IMR-90 (cell line): ENCODE measurements at regions not wholly inside any gene's neighbourhood (a gene's known extent, or its start where the extent isn't known, plus 50 kb on each side); places are given as distances from the start of the nearest gene placed in this dataset.

ENCODE experiments used
- ATAC-seq: fragments of 200-7000 bp; cut with Tn5 transposase; 2 replicates; pipeline ENCODE4 v1.9.1; 2020; ENCODE audit warnings: low read depth, mild to moderate bottlenecking, moderate library complexity
- BruUV-seq: library from RNA; stranded (reverse); fragments of 400-500 nt; replicated peaks from 2 replicates; lab custom pipeline; 2021; lab: Mats Ljungman, UMichigan
- CTCF ChIA-PET: fragments of 300-600 bp; formaldehyde crosslinking; extraction: SDS; loops from one replicate; lab custom pipeline; 2021; ENCODE audit warnings: antibody characterized with exemption; lab: Yijun Ruan, JAX
- POLR2A ChIA-PET: fragments of 300-600 bp; sonication (Branson Sonifier 250); formaldehyde crosslinking; loops from one replicate; lab custom pipeline; 2022; ENCODE audit warnings: antibody characterized with exemption; ENCODE audit not compliant: unreplicated experiment; lab: Charles Lee
- DNase-seq: peaks from one replicate; pipeline ENCODE4 v3.0.0; 2013
- H2AFZ ChIP-seq: replicated peaks from 2 replicates; pipeline ENCODE3; 2013; ENCODE audit warnings: low read length, mild to moderate bottlenecking; ENCODE audit not compliant: poor library complexity
- H2AK5ac ChIP-seq: 2 replicates; pipeline ENCODE4 v1.6.1; 2013; ENCODE audit warnings: low read depth, low read length, inconsistent platforms
- H2AK9ac ChIP-seq: replicated peaks from 2 replicates; pipeline ENCODE3; 2013; ENCODE audit warnings: mild to moderate bottlenecking, low read depth, low read length, moderate library complexity; ENCODE audit not compliant: poor library complexity
- H2BK120ac ChIP-seq: 2 replicates; pipeline ENCODE4 v1.6.1; 2013; ENCODE audit warnings: low read depth, low read length, inconsistent platforms
- H2BK15ac ChIP-seq: 3 replicates; pipeline ENCODE4 v1.6.1; 2013; ENCODE audit warnings: low read depth, low read length, inconsistent platforms
- H2BK20ac ChIP-seq: 2 replicates; pipeline ENCODE4 v1.6.1; 2013; ENCODE audit warnings: low read depth, mild to moderate bottlenecking, inconsistent platforms, low read length, moderate library complexity
- H2BK5ac ChIP-seq: 2 replicates; pipeline ENCODE4 v1.6.1; 2013; ENCODE audit warnings: mild to moderate bottlenecking, low read depth, low read length, inconsistent platforms; ENCODE audit not compliant: poor library complexity, severe bottlenecking
- H3K14ac ChIP-seq: replicated peaks from 2 replicates; pipeline ENCODE4 v1.6.1; 2013; ENCODE audit warnings: low read depth, low read length, inconsistent platforms
- H3K18ac ChIP-seq: 2 replicates; pipeline ENCODE4 v1.6.1; 2013; ENCODE audit warnings: low read depth, low read length, control low read depth
- H3K23ac ChIP-seq: 2 replicates; pipeline ENCODE4 v1.6.1; 2013; ENCODE audit warnings: low read depth, low read length, inconsistent platforms
- H3K27ac ChIP-seq: 2 replicates; pipeline ENCODE4 v1.5.1; 2013; ENCODE audit warnings: mild to moderate bottlenecking, control low read depth, low read length; ENCODE audit not compliant: insufficient read depth
- H3K27me3 ChIP-seq: 2 replicates; pipeline ENCODE4 v1.6.1; 2013; ENCODE audit warnings: low read length; ENCODE audit not compliant: control insufficient read depth, insufficient read depth
- H3K36me3 ChIP-seq: 2 replicates; pipeline ENCODE4 v1.6.1; 2013; ENCODE audit warnings: low read length, mixed read lengths; ENCODE audit not compliant: control insufficient read depth, insufficient read depth
- H3K4ac ChIP-seq: 2 replicates; pipeline ENCODE4 v1.6.1; 2013; ENCODE audit warnings: low read depth, low read length, inconsistent platforms
- H3K4me1 ChIP-seq: 2 replicates; pipeline ENCODE4 v1.6.1; 2013; ENCODE audit warnings: low read length, mixed read lengths; ENCODE audit not compliant: control insufficient read depth, insufficient read depth
- H3K4me2 ChIP-seq: 2 replicates; pipeline ENCODE4 v1.6.1; 2013; ENCODE audit warnings: low read depth, mild to moderate bottlenecking, control low read depth, low read length, moderate library complexity
- H3K4me3 ChIP-seq: 2 replicates; pipeline ENCODE4 v1.5.1; 2013; ENCODE audit warnings: low read depth, mild to moderate bottlenecking, control low read depth, low read length, moderate library complexity; ENCODE audit not compliant: insufficient read depth
- H3K56ac ChIP-seq: 2 replicates; pipeline ENCODE4 v1.6.1; 2013; ENCODE audit warnings: low read length, inconsistent platforms; ENCODE audit not compliant: insufficient read depth; ENCODE audit errors: extremely low read depth
- H3K79me1 ChIP-seq, 2 experiments: 2 replicates each; pipeline ENCODE4 v1.6.1; 2013; ENCODE audit warnings: low read length in 2 of 2, inconsistent platforms in 1 of 2, low read depth in 1 of 2
- H3K9ac ChIP-seq: 2 replicates; pipeline ENCODE4 v1.6.1; 2013; ENCODE audit warnings: low read depth, low read length, control low read depth
- H3K9me1 ChIP-seq: 2 replicates; pipeline ENCODE4 v1.6.1; 2013; ENCODE audit warnings: low read length, inconsistent platforms; ENCODE audit not compliant: insufficient read depth
- H3K9me3 ChIP-seq: 2 replicates; pipeline ENCODE4 v1.6.1; 2013; ENCODE audit warnings: low read length; ENCODE audit not compliant: control insufficient read depth, insufficient read depth
- H4K20me1 ChIP-seq: 2 replicates; pipeline ENCODE4 v1.6.1; 2013; ENCODE audit warnings: low read length, inconsistent platforms; ENCODE audit not compliant: insufficient read depth
- H4K5ac ChIP-seq: 2 replicates; pipeline ENCODE4 v1.6.1; 2013; ENCODE audit warnings: mild to moderate bottlenecking, low read depth, low read length, control low read depth
- H4K8ac ChIP-seq, 2 experiments: 2 replicates each; pipeline ENCODE4 v1.6.1; 2013; ENCODE audit warnings: low read depth in 2 of 2, low read length in 2 of 2, control low read depth in 1 of 2, inconsistent platforms in 1 of 2
- H4K91ac ChIP-seq: 2 replicates; pipeline ENCODE4 v1.6.1; 2013; ENCODE audit warnings: low read depth, low read length, inconsistent platforms; ENCODE audit not compliant: insufficient read depth
- BHLHE40 ChIP-seq: fragments of 150-350 bp; IDR thresholded peaks from 2 replicates; pipeline ENCODE4 v1.6.1; 2016; ENCODE audit warnings: mild to moderate bottlenecking, low read depth, low read length
- CEBPB ChIP-seq: IDR thresholded peaks from 2 replicates; pipeline ENCODE4 v1.6.1; 2012; ENCODE audit warnings: low read depth, low read length, improper control_type of control experiment
- CHD1 ChIP-seq: IDR thresholded peaks from 2 replicates; pipeline ENCODE4 v1.6.1; 2012; ENCODE audit warnings: low read depth, low read length, improper control_type of control experiment
- CTCF ChIP-seq: conservative IDR thresholded peaks from 2 replicates; pipeline ENCODE4 v1.5.1; 2012; ENCODE audit warnings: mild to moderate bottlenecking, low read depth, low read length, improper control_type of control experiment
- MAFK ChIP-seq: IDR thresholded peaks from 2 replicates; pipeline ENCODE4 v1.6.1; 2012; ENCODE audit warnings: low read depth, low read length, improper control_type of control experiment
- MXI1 ChIP-seq: IDR thresholded peaks from 2 replicates; pipeline ENCODE4 v1.6.1; 2012; ENCODE audit warnings: low read depth, mild to moderate bottlenecking, low read length, moderate library complexity, borderline replicate concordance
- NFE2L2 ChIP-seq: fragments of 150-350 bp; IDR thresholded peaks from 2 replicates; pipeline ENCODE4 v1.6.1; 2016; ENCODE audit warnings: low read depth, mild to moderate bottlenecking, low read length
- RAD21 ChIP-seq: IDR thresholded peaks from 2 replicates; pipeline ENCODE4 v1.6.1; 2012; ENCODE audit warnings: low read length, improper control_type of control experiment
- SMC3 ChIP-seq: fragments of 150-350 bp; IDR thresholded peaks from 2 replicates; pipeline ENCODE4 v1.6.1; 2016; ENCODE audit warnings: low read depth, mild to moderate bottlenecking, antibody characterized with exemption, low read length, moderate library complexity
- USF2 ChIP-seq: fragments of 150-350 bp; IDR thresholded peaks from 2 replicates; pipeline ENCODE4 v1.6.1; 2017; ENCODE audit warnings: mild to moderate bottlenecking, antibody characterized with exemption, low read length, low read depth
- WGBS, 2 experiments: methylation state at CpG; one replicate each; pipeline versions ENCODE4 v1.1.5 to v1.1.7; 2013; ENCODE audit warnings: missing lambda C conversion rate in 2 of 2; ENCODE audit not compliant: insufficient read length in 1 of 2; ENCODE audit errors: extremely low coverage in 2 of 2; 5-methylcytosine and 5-hydroxymethylcytosine counted together
- dilution Hi-C: fragments of 300-500 bp; cut with HindIII; formaldehyde crosslinking; loops from one replicate; pipeline ENCODE4 v1.14.3; 2018; ENCODE audit warnings: low sequenced_read_pairs; ENCODE audit not compliant: unreplicated experiment
- in situ Hi-C: fragments of 300-500 bp; cut with MboI; formaldehyde crosslinking; loops from 3 replicates; pipeline ENCODE4 v1.14.3; 2019; ENCODE audit warnings: low sequenced_read_pairs, inconsistent platforms, mixed read lengths
- intact Hi-C: fragments of 100-400 bp; cut with micrococcal nuclease; formaldehyde crosslinking; loops from 2 replicates; pipeline ENCODE4 v1.10.0; 2022

GRCh38 chr4:126691797-126692196 lies 941.0 kb upstream of the INTU start:
- no peaks in the 10 kb centered on the region for H3K36me3 ChIP-seq
- H2BK20ac ChIP-seq, result no peak overlapping the region
- H3K4me3 ChIP-seq, result no peak overlapping the region
- H2BK5ac ChIP-seq, result no peak overlapping the region
- no peak overlapping the region for H2BK120ac ChIP-seq
- H3K9ac ChIP-seq, result no peak overlapping the region
- POLR2A ChIA-PET, result no interaction called here
- in situ Hi-C loops, result no loop called here
- WGBS, 2 experiments, result no CpG with 5 or more reads among the region's 1 CpG
- no peaks in the 10 kb centered on the region for H3K9me3 ChIP-seq
- BruUV-seq, result no TSS peak
- no peak for DNase-seq
- no peak overlapping the region for H4K8ac ChIP-seq
- no peak overlapping the region for H3K4me2 ChIP-seq
- H3K23ac ChIP-seq, result no peak overlapping the region
- H3K79me1 ChIP-seq, result no peaks in the 10 kb centered on the region
- no peak overlapping the region for H2BK15ac ChIP-seq
- CTCF ChIA-PET, result no interaction called here
- no peak overlapping the region for H3K56ac ChIP-seq
- H4K20me1 ChIP-seq, result no peaks in the 10 kb centered on the region
- no peak overlapping the region for H3K27ac ChIP-seq
- no peak overlapping the region for H2AFZ ChIP-seq
- dilution Hi-C loops, result no loop called here
- H3K27me3 ChIP-seq, result no peaks in the 10 kb centered on the region
- peaks cover 2% of the 10 kb centered on the region; the same call in 1 of the 2 replicates for H3K4me1 ChIP-seq
- no peak overlapping the region for H4K91ac ChIP-seq
- intact Hi-C loops, result no loop called here
- H3K18ac ChIP-seq, result no peak overlapping the region
- no peak overlapping the region for H3K14ac ChIP-seq
- TF ChIP-seq MXI1 (no peak), CEBPB (no peak), NFE2L2 (no peak), SMC3 (no peak), MAFK (no peak), RAD21 (no peak), CTCF (no peak), CHD1 (no peak), BHLHE40 (no peak), USF2 (no peak)
- H4K5ac ChIP-seq, result no peak overlapping the region
- no peak overlapping the region for H2AK5ac ChIP-seq
- H3K9me1 ChIP-seq, result no peaks in the 10 kb centered on the region
- no peak overlapping the region for H2AK9ac ChIP-seq
- no peak for ATAC-seq
- H3K4ac ChIP-seq, result no peak overlapping the region
